Femur (tissue), 1 donor: ENCODE measurements at regions not wholly inside any gene's neighbourhood (a gene's known extent, or its start where the extent isn't known, plus 50 kb on each side); places are given as distances from the start of the nearest gene placed in this dataset.
"Not testable (repeated sequence)": the region's sequence is repeated elsewhere in the genome, so short reads cannot be mapped to it uniquely, and the experiment has no call there.

Experiments
- DNase-seq: peaks from one replicate; pipeline ENCODE4 v3.0.0-alpha.2; 2017

DNA sequence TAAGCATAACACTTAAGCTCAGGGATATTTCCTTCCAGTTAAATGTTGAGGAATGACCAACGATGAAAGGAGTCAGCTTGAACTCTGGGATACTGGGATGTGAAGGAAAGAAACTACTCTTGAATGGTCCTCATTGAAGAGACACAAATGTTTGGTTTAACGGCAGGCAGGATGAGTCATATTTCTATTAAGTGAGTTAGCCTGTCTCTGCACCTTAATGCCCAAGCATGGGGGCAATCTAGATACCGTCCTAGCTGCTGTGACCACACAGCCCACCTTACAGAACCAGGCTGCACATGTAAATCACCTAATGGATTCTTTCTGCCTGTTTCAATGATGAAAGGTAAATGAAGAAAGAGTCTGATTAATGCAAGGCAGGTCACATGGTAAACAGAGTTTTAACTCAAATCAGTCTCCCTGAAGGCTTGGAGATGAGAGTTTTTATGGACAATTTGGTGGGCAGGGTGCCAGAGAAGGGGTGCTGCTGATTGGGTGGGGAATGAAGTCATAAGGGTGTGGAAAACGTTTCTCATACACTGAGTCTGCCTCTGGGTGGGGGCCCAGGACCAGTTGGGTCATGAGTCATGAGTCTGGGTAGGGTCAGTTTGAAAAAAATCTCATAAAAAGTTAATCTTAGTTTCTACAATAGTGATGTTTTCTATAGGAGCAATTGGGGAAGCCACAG lies 144.6 kb upstream of the MMADHC start:
- no peak for DNase-seq

DNA sequence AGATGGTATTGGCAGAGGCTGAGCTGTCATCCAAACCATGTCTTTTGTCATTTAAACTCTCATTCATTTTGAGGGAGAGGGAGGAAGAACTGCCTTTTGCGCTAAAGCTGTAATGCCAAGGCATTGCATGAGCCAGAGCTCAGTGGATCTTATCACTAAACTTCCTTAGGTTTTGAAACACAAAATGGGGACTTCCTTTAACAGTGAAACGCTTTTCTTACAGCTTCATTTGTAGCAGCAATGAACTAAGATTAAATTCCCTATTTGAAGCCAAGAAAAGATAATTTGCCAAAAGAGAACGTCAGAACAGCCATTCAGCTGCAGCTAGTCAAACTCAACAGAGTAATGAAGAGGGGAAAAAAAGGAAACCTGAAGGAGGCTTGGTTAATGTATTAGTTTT lies 143.5 kb upstream of the MMADHC start:
- DNase-seq, result no peak

DNA sequence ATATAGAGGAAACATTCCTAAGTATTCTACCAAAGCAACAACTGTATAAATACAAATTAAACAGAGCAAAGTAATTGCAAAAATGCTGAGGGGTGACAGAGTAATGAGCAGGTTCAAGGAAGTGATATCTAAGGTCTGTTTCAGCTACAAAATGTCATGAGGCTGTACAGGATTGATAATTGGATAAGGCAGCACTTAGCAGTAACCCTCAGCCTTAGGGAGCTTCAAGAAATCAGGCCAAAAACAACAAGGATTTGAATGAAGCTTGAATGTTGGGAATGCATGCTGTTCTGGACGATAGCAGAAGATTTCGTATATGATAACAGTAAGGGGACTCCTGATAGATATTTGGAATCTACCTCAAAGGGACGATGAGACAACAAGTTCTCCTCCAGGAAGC lies 142.0 kb upstream of the MMADHC start:
- no peak for DNase-seq

DNA sequence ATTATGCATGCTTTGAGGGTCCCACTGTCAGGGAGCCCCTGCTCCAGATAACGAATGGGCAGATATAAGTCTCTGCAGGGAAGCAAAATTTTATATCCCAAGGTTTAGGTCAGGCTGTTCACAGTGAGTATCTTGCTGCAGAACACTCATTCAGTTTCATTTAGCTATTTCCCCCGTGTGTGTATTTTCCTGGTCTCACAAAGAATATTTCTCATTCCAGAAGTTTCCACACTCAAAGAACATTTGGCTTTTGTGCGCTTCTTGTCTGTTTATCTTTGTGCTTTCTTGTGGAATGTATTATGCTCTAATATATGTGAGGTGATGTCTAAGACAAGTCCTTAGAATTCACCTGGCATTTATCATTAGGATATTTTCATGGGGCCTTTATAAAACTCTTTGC lies 140.4 kb upstream of the MMADHC start:
- DNase-seq, result no peak

DNA sequence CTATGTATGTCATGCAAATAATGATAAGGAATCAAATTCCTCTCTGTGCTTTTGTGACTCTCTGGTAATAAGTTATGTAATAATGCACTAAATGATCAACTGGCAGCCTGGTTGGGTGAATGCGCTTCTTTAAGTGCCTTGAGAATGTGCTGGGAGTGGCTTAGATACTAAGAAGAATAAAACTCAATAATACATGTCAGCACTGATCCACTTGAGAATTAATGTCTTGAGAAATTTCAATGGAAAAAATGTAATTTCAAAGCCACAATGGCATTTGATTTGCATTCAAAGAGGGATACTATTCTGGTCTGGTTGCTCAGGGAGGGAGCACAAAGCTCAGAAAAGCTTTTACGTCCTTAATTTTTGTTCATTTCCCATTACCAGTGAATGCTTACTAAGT lies 137.7 kb upstream of the MMADHC start:
- DNase-seq, result no peak

DNA sequence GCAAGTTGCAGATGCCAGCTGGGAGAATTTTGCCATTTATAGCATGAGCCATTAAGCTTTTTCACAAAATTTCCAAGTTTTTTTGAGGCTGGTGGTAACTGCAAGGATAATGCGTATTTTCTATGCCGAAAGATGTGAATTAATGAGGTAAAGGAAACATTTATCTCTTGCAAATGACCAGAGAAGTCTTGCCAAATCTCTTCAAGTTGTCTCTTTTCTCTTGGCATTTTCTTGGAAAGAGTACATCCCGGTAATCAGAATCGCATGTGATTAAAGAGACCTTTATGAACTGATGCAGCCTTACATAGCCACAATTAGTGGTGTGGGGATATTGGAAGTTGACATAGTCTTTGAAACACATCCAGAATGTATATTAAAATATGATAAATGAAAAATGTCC lies 136.5 kb upstream of the MMADHC start:
- no peak for DNase-seq

DNA sequence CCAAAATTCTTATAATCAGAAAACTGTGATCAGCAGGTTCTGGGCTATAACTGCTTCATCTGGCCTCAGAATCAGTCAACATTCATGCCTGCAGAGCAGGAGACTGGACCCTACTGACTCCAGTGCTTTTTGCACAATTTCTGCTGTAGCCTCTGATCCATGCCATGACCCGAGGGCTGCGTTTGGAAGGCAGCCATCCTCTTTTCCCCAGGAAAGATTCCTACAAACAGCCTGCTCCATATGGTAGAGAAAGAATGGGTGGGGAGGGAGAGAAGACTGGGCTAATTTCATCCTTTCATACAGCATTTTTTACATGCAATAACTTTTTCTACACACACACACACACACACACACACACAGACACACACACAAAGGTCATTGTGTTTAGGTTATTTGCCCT lies 133.0 kb upstream of the MMADHC start:
- no peak for DNase-seq

DNA sequence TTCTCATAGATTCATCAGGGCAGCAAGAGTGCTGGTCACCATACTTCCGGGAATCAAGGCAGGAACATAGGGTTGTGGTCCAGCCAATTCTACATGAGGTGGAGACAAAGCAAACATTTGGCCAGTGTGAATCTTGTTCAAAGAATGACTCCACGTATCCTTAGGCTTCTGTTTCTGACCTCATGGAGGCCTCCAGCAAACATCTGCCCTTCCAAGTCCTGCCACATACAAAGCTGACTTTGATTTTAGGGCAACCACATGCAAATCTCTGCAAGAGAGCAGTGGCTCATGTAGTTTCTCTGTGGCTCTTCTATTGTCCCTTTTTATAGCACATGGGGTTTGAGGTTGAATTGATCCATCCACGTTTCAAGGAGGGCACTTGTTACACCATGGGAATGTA lies 132.1 kb upstream of the MMADHC start:
- DNase-seq, result no peak

DNA sequence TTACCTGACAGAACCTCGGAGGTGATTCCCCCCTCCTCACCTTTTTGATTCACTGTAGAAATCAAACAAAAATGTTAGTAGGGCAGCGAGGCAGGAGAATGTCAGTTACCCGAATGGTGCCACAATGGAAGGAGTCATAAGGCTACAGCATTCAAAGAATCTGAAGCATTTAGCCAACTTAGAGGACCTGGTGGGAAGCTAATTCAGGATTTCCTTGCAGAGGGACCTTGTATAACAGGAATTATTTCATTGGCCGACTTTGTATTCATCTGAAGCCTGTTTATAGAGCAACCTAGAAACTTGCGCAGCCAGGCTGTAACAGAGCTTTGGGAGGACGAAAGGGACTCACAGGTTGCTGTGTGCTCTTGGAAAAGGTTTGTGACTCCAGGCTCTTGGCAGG lies 129.1 kb upstream of the MMADHC start:
- no peak for DNase-seq

DNA sequence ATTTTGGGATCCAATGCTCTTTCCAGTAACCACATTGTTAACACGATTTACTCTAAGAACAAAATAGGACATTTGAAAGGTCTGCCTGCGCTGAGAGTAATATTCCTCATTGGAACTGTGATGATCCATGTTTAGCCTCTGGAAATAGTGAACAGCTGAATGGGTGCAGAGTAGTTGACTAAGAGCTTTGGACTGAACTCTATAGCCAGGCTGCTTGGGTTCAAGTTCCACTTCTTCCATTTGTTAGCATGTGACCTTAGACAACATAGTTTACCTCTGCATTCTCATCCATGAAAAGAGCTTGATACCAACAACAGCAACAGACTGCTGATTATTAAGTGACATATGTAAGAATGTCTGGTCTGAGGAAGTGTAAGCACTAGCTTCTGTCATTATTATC lies 128.3 kb upstream of the MMADHC start:
- DNase-seq, result no peak

DNA sequence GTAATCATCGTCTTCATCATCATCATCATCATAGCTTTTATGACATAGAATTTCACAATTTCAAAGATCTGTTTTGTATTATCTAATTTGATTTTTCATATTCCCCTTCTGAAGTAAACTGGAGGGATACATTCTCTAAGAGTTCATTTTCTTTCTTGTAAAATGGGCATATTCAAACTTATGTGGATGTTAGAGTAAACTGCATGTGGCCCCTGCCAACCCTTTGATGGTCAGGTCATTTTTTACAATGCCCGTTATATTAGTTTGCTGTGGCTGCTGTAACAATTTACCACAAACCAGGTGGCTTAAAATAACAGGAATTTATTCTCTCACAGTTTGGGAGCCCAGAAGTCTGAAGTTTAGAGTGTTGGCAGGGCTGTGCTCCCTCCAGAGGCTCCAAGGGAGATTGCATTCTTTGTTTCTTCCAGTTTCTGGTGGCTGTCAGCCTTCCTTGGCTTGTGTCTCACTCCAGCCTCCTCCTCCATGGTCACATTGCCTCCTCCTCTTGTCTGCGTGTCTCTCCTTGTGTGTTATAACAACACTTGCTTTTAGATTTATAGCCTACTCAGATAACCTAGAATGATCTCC lies 127.5 kb upstream of the MMADHC start:
- no peak for DNase-seq

DNA sequence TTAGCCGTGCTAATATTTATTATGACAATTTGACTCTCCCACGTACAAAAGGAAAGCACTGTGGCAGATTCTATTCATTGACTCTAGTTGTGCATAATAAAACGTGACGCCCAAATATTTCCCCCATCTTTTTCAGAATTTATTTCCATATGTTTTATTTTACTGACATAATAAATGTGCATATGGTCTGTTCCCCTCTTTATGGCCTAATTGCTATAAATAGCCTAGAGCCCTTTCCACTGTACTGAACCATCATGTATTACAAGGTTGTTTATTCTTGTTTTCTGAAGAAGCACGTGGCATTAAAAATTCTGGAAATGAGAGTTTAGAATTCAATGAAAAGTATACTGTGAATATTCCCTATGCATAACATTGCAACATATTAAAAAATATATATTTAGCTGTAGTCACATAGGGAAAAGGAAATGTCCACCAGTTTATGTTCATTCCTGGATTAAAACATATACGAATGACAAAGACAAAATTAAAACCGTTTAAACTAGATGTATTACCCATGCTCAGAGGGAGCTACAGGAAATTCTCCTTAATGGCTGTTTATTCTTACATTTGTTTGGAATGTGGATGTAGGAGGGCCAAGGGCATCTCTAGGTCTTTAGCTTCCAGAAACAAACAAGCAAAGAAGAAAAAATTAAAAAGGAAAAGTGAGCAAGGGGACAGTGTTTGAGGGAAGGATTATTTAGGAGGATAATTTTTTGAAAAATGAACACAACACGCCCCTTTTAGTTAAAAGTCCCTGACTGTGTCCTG lies 122.1 kb upstream of the MMADHC start:
- no peak for DNase-seq

DNA sequence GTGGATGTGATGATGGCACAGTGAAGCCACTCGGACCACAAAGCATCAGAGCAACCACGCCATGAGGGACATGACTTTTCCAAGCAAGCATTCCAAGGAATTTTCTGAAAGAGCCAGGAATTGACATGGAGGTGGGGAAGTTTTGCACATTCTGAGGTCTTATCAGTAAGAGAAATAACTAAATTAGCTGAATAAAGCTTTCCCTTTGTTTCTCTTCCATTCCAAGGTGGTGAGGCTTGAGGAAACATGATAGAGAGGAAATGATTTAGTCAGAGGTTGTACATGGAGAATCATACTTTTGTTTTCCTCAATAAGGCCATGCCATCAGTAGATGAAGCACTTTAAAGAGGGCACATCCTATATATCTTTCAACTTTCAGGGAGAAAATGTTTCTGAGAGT lies 115.7 kb upstream of the MMADHC start:
- no peak for DNase-seq

DNA sequence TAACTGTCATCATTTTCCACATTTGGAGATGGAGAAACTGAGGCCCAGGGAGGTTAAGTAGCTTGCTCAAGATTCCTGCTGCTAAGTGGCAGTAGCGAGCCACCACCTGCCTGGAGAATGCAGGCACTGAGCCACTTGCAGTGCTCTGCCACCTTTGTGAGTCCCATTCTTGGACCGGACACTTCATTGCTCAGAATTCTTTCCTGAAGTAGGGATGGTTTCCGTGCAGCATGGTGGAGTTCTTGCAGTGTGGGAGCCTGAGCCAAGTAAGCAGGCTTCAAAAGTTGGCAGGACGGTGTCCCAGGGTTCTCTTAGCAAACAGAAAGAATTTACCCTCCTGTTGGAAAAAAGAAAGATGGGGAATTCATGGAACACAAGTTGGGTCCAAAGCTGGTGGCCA lies 115.0 kb upstream of the MMADHC start:
- DNase-seq, result no peak

DNA sequence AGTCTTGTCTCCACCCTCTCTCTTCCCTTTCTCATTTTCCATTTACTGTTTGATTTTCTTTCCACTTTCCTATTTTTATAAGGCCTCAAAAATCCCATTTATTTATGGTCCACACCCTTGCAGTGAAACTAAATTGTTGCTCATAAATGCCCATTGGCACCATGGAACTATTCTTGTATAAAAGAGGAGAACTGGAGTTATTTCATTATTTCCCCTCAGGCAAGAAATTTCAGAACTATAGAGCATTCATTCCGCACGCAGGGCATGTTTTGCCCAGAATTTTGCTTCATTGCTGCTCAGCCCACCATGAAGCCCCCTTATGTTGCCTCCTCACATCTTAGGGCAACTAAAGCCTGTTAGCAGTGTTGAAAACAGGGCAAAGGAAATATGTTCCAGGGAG lies 113.7 kb upstream of the MMADHC start:
- DNase-seq, result no peak

DNA sequence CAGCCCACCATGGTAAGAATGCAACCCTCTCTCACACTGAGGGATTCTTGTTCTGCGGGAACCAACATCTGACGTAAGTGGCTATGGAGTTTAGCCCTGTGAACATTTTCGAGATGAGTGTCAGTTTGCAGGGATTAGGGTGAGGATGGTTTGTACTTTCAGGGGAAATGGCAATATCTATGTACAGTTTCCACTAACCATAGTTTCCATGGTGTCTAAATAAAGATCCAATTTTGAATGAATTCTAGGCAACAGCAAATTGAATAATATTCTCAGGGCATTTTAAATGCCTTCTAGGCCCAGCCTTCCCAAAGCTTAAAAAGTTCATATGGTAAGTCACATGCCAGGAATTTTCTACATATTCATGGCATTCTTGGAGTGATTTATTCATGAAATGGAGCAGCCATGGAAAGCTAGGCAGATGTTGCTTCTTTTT lies 105.4 kb upstream of the MMADHC start:
- no peak for DNase-seq

DNA sequence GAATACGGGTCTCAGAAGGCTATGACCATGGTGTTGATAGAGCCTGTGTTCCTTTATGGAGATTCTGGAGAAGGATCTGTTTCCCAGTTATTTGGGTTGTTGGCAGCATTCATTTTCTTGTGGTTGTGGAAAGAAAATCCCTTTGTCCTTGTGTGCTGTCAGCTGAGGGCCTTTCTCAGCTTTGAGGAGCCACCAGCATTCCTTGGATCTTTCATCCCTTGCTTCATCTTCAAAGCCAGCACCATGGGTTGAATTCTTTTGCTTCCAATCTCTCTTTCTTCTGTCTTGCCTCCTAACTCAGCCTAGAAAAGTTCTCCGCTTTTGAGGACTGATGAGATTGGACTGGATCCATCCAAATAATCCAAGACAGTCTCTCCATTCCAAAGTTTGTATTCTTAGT lies 103.2 kb upstream of the MMADHC start:
- DNase-seq, result no peak

DNA sequence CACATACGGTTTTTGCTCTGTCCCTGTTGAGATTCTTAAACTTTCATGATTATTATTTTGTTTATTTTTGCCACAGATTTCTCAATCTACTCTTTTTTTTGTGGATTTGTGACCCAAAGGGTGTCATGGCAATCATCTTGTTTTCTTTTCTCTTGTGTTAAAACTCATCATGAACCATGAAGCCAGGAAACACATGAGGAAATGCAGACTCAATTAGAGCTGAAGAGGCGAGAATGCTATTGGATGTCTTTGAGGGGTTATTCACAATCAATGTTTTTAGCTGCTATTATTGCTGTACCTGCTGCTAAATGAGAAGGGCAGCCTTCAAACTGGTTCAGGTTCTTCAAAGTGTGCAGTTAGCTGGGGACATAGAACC lies 99.5 kb upstream of the MMADHC start:
- no peak for DNase-seq

DNA sequence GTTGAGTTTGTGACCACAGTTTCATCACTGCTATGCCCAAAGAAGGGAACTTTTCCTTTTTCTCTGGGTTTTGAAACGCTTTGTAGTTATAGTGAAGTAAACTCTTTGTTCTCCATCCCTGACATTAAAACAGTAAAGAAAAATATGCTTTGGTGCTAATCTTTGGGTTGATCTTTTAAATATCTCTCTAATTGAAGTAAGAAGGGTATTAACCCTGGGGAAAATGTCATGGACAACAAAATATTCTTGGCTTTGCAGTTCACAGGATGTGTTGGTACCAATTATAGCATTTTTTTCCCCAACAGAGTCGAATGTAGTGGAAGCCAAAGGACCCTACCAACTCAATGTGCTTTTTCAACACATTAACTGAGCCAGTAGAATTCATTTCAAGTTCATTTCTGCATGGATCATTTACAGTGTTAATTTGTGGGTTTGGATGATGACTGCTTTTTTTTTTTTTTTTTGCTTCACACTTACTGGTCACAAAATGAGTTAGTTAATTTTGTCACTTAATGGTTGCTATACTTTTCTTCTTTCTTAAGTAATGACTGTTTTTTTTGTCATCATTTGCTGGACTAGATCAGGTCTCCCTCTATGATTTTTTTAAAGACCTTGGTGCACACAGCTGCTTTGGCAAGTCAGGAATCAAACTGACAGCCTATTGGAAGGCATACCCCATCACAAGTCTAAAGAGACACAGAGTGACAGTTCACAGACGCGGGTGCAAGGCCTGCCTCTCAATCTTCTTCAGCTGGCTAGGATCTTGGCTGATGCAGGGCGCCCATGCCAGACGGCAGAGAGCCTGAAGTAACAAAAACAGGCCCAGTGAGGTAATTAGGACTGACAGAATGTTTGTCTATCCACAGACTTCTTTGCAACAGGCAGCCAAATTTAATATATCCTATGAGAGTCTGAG lies 98.8 kb upstream of the MMADHC start:
- DNase-seq, result peak; percentile 54

DNA sequence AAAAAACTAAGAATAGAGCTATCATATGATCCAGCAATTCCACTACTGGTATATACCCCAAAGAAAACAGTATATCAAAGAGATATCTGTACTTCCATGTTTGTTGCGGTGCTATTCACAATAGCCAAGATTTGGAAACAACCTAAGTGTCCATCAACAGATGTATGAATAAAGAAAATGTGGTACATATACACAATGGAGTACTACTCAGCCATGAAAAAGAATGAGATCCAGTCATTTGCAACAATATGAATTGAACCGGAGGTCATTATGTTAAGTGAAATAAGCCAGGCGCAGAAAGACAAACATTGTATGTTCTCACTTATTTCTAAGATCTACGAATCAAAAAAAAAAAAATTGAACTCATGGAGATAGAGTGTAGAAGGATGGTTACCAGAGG lies 97.8 kb upstream of the MMADHC start:
- not testable (repeated sequence) for DNase-seq

DNA sequence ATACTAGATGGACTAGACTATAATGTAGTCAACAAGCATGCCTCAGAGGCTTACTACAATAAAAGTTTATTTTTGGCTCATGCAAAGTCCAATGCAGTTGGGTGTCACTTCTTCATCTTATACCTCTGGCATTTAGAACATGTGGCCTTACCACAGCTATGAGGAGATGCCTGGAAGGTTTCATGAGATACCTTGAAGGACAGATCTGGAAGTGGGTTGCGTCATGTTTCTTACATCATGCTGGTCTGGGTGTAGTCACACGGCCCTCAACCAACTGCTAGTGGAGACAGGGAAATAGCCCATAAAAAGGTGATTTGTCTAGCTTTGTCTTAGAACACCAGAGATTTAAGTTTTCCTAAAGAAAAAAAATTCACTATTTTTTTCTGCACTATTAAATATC lies 91.7 kb upstream of the MMADHC start:
- DNase-seq, result no peak

DNA sequence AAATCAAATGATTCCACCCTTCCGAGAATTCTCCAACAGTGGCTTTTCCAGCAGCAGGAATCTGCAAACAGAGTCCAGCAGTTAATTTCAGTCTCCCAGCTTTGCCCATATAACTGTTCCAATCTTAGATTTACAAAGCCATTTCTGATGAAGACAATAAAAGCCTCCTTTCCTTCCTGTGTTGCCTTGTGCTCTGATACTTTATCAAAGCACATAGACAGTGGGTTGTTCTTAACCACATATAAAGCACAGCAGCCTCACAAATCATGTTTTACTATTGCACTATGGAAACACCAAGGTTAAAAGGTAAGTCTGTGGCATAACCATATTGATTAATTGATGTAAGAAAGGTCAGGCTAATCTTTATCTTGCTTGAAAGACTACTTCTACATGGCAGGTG lies 89.8 kb upstream of the MMADHC start:
- no peak for DNase-seq

DNA sequence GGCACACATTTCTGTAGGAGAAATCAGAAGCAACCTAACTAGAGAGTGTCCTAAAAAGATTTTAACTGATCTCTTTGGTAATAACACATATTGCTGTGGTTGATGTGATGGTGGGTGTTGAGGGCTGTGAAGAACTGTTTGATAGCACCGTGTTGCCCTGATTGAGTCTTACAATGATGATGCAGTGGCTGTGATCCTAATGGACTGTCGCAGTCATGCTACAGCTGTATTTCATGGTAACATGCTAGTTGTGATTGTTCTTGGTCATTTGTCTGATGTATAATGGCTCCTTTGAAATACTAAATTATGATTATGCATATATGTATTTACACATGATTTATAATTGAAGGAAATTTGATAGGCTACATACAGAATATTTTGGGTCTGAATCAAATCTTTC lies 82.5 kb upstream of the MMADHC start:
- no peak for DNase-seq
